GM12875 (cell line): ENCODE measurements at regions not wholly inside any gene's neighbourhood (a gene's known extent, or its start where the extent isn't known, plus 50 kb on each side); places are given as distances from the start of the nearest gene placed in this dataset.

Source experiments
- H3K4me3 ChIP-seq: one replicate; pipeline ENCODE4 v1.5.1; 2011; ENCODE audit warnings: low read depth, low read length, control low read depth
- CTCF ChIP-seq: IDR thresholded peaks from 2 replicates; pipeline ENCODE4 v1.5.1; 2011; ENCODE audit warnings: low read depth, mild to moderate bottlenecking, control low read depth, inconsistent platforms, low read length, moderate library complexity, borderline replicate concordance; ENCODE audit not compliant: insufficient read depth

- H3K4me3 ChIP-seq = no peak overlapping the region
- no peak for TF ChIP-seq CTCF
Observed at GRCh38 chr20:60505423-60505822, 547.2 kb downstream of the CDH26 start.

GRCh38 chr20:60506061-60506460 is 547.8 kb downstream of the CDH26 start:
- no peak for TF ChIP-seq CTCF
- no peak overlapping the region for H3K4me3 ChIP-seq

DNA sequence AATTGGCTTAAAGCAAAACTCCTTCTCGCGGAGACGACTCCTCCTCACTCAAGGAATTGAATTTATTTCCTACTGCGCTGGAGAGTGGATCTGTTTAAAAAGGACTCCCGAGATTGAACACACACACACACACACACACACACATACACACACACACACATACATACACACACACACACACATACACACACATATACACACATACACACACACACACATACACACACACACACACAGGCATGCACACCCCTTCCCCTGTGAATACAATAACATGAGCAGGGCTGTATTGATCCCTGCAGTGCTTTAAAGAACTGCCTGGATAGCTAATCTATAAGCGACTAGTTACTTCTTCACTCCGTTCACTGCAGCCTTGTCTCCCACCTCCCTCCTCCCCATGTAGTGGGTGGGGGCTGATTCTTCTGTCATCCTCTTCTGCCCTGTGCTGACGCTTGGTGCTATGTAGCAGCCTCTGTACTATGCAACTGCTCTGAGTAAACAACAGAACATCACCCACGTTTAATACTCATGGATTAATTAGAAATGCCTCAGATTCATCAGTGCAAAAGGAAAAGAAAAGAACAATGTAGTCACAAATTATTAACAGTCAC is 549.0 kb downstream of the CDH26 start:
- no peak for TF ChIP-seq CTCF
- H3K4me3 ChIP-seq = no peak overlapping the region

GRCh38 chr20:60509407-60509806 is 551.2 kb downstream of the CDH26 start:
- H3K4me3 ChIP-seq = no peak overlapping the region
- TF ChIP-seq CTCF = no peak

DNA sequence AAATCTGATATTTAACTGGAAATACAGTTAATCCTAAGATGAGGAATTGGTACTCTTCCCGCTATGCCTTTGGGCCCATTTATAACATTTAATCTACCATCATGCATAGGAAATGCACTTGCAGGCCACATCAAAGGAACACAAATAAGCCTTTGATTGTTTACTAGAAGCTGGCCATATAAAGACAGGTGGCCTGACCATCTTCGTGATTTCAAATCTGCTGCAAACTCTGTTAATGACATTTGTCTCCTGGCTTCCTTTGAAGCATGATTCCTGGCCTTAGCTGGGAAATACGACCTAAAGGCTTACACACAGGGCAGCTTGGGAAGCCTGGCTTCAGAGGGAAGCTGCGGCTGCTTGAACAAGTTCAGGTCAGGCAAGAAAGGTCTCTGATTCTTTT is 552.1 kb downstream of the CDH26 start:
- no peak overlapping the region for H3K4me3 ChIP-seq
- no peak for TF ChIP-seq CTCF

DNA sequence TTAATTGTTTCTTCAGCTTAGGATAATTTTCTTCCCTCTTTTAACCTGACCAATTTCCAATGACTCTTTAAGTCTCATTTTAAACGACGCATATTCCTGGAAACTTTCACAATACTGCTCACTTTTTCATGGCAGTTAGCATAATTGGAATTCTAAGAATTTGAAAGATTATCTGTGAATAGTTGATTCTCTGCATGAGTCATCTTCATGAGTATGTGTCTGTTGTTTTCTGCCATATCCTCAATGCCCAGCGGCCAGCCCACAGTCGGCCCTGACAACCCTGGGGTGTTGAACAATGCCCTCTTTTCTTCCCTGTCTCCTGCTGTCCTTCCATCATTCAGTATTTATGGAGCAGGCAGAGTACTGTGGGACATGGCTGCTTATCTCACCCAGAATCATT is 554.2 kb downstream of the CDH26 start:
- no peak overlapping the region for H3K4me3 ChIP-seq
- TF ChIP-seq CTCF = no peak

DNA sequence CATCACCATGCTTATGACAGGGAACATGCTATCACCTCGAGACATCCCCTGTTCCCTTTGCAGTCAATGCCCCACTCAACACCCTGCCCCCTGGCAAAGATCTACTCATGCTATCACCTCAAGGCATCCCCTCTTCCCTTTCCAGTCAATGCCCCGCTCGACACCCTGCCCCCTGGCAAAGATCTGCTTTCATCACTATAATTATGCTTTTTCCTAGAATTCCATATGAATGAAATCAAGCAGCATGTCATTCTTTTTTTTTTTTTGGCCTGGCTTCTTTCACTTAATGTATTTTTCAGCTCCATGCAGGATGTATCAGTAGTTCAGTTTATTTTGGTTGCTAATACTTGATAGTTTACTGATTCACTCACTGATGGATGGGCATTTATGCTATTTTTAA is 554.9 kb downstream of the CDH26 start:
- no peak overlapping the region for H3K4me3 ChIP-seq
- TF ChIP-seq CTCF = no peak
